MM.1S (cell line): ENCODE measurements at regions not wholly inside any gene's neighbourhood (a gene's known extent, or its start where the extent isn't known, plus 50 kb on each side); places are given as distances from the start of the nearest gene placed in this dataset.

ENCODE experiments used
- DNase-seq: peaks from one replicate; pipeline ENCODE4 v3.0.0-alpha.2; 2015
- H2AFZ ChIP-seq: fragments of 300-600 bp; sonication (generic); 2 replicates; pipeline ENCODE4 v1.6.0; 2016; ENCODE audit warnings: antibody characterized with exemption, low read length
- H3F3A ChIP-seq: fragments of 300-600 bp; sonication (generic); 2 replicates; pipeline ENCODE4 v1.6.1; 2016; ENCODE audit warnings: mild to moderate bottlenecking, antibody characterized with exemption, low read length, moderate library complexity, mixed read lengths; ENCODE audit not compliant: insufficient read depth
- H3K27ac ChIP-seq: fragments of 300-600 bp; sonication (generic); 2 replicates; pipeline ENCODE4 v1.5.1; 2016; ENCODE audit warnings: mild to moderate bottlenecking, low read length
- H3K27me3 ChIP-seq: fragments of 300-600 bp; sonication (generic); replicated peaks from 2 replicates; pipeline ENCODE4 v1.6.0; 2016; ENCODE audit warnings: low read length; ENCODE audit not compliant: insufficient read depth
- H3K36me3 ChIP-seq: fragments of 300-600 bp; sonication (generic); replicated peaks from 2 replicates; pipeline ENCODE4 v1.6.1; 2016; ENCODE audit warnings: mild to moderate bottlenecking, low read length, mixed read lengths; ENCODE audit not compliant: insufficient read depth
- H3K4me1 ChIP-seq: fragments of 300-600 bp; sonication (generic); 2 replicates; pipeline ENCODE4 v1.6.1; 2016; ENCODE audit warnings: low read length, mixed read lengths
- H3K4me2 ChIP-seq: fragments of 300-600 bp; sonication (generic); 2 replicates; pipeline ENCODE4 v1.6.0; 2016; ENCODE audit warnings: low read depth, low read length
- H3K4me3 ChIP-seq: fragments of 300-600 bp; sonication (generic); 2 replicates; pipeline ENCODE4 v1.5.1; 2016; ENCODE audit warnings: low read length, mixed read lengths
- H3K79me2 ChIP-seq: fragments of 300-600 bp; sonication (generic); 2 replicates; pipeline ENCODE4 v1.6.1; 2016; ENCODE audit warnings: mixed run types, low read length, mixed read lengths
- H3K9ac ChIP-seq: fragments of 300-600 bp; sonication (generic); 2 replicates; pipeline ENCODE4 v1.6.1; 2016; ENCODE audit warnings: low read length, mixed read lengths
- H3K9me2 ChIP-seq: fragments of 300-600 bp; sonication (generic); replicated peaks from 2 replicates; pipeline ENCODE4 v1.6.1; 2016; ENCODE audit warnings: mild to moderate bottlenecking, low read length, mixed read lengths; ENCODE audit not compliant: insufficient read depth
- H3K9me3 ChIP-seq: fragments of 300-600 bp; sonication (generic); replicated peaks from 2 replicates; pipeline ENCODE4 v1.6.1; 2016; ENCODE audit warnings: mild to moderate bottlenecking, low read length, mixed read lengths; ENCODE audit not compliant: insufficient read depth
- H4K20me1 ChIP-seq: fragments of 300-600 bp; sonication (generic); 2 replicates; pipeline ENCODE4 v1.6.1; 2016; ENCODE audit warnings: mild to moderate bottlenecking, low read length, moderate library complexity, mixed read lengths; ENCODE audit not compliant: insufficient read depth
- CTCF ChIP-seq: fragments of 300-600 bp; sonication (generic); IDR thresholded peaks from 2 replicates; pipeline ENCODE4 v1.5.1; 2016; ENCODE audit warnings: antibody characterized with exemption, low read length, mixed read lengths
- EZH2 ChIP-seq: fragments of 300-600 bp; sonication (generic); optimal IDR thresholded peaks from 2 replicates; pipeline ENCODE3; 2017; ENCODE audit warnings: low read depth, mild to moderate bottlenecking, antibody characterized with exemption, low read length, mixed read lengths
- EZH2phosphoT487 ChIP-seq: fragments of 300-600 bp; sonication (generic); IDR thresholded peaks from 2 replicates; pipeline ENCODE4 v1.6.1; 2018; ENCODE audit warnings: antibody characterized with exemption, low read length

GRCh38 chr7:24058953-24059352, 225.0 kb upstream of the NPY start:
- no peak overlapping the region for H3K27ac ChIP-seq
- no peaks in the 10 kb centered on the region for H3K9me3 ChIP-seq
- no peak for DNase-seq
- H3K9me2 ChIP-seq = no peaks in the 10 kb centered on the region
- H3K4me3 ChIP-seq = no peak overlapping the region
- no peak for TF ChIP-seq EZH2phosphoT487
- no peak for TF ChIP-seq CTCF
- TF ChIP-seq EZH2 = no peak
- no peaks in the 10 kb centered on the region for H4K20me1 ChIP-seq
- no peaks in the 10 kb centered on the region for H3K27me3 ChIP-seq
- H3K36me3 ChIP-seq = no peaks in the 10 kb centered on the region
- no peaks in the 10 kb centered on the region for H3K4me1 ChIP-seq
- no peak overlapping the region for H2AFZ ChIP-seq
- H3K9ac ChIP-seq = no peak overlapping the region
- H3K79me2 ChIP-seq = no peaks in the 10 kb centered on the region
- no peak overlapping the region for H3K4me2 ChIP-seq
- H3F3A ChIP-seq = no peaks in the 10 kb centered on the region

DNA sequence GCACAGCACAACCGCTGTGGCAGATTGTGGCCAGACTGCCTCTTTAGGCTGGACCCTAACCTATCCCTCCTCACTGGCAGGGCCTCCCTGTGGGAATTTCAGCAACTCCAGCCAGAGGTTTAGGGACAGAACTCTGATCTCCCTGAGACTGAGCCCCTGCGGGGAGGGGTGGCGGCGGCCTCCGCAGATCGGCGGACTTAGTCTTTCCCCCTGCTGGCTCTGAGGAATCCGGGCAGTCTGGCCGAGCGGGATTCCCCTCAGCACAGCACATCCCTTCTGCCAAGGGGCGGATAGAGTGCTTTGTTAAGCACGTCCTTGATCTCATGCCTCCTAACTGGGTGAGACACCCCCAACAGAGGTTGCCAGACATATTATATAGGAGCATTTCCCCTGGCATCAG, 224.2 kb upstream of the NPY start:
- Histone ChIP-seq H3K27me3 (no peaks in the 10 kb centered on the region), H3F3A (no peaks in the 10 kb centered on the region), H3K4me3 (no peak overlapping the region), H3K9ac (no peak overlapping the region), H2AFZ (no peak overlapping the region), H3K4me1 (no peaks in the 10 kb centered on the region), H3K9me2 (no peaks in the 10 kb centered on the region), H3K36me3 (no peaks in the 10 kb centered on the region), H3K79me2 (no peaks in the 10 kb centered on the region), H3K4me2 (no peak overlapping the region), H3K9me3 (no peaks in the 10 kb centered on the region), H4K20me1 (no peaks in the 10 kb centered on the region), H3K27ac (no peak overlapping the region)
- DNase-seq = no peak
- no peak for TF ChIP-seq CTCF

DNA sequence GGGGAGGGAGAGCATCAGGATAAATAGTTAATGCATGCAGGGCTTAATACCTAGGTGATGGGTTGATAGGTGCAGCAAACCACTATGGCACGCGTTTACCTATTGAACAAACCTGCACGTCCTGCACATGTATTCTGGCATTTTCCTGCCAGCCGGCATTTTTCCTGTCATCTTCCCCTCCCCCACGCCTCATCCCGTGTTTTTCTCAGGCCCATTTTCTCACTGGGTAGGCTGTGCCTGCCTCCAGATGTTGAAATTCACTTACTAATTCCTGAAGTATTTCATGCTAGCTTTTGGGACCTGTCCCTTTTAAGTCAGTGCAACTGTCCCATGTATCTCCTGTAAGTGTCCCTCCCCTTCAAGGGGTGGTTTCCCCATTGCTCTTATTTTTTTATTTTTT, 220.3 kb upstream of the NPY start:
- TF ChIP-seq EZH2phosphoT487 (no peak), EZH2 (no peak), CTCF (no peak)
- H3K79me2 ChIP-seq = no peaks in the 10 kb centered on the region
- no peaks in the 10 kb centered on the region for H3F3A ChIP-seq
- H4K20me1 ChIP-seq = no peaks in the 10 kb centered on the region
- no peak for DNase-seq
- H3K9ac ChIP-seq = no peak overlapping the region
- H3K27me3 ChIP-seq = no peaks in the 10 kb centered on the region
- no peaks in the 10 kb centered on the region for H3K4me1 ChIP-seq
- H3K36me3 ChIP-seq = no peaks in the 10 kb centered on the region
- H3K9me3 ChIP-seq = no peaks in the 10 kb centered on the region
- H3K4me3 ChIP-seq = no peak overlapping the region
- H2AFZ ChIP-seq = no peak overlapping the region
- H3K4me2 ChIP-seq = no peak overlapping the region
- no peak overlapping the region for H3K27ac ChIP-seq
- no peaks in the 10 kb centered on the region for H3K9me2 ChIP-seq

GRCh38 chr7:24069751-24070150, 214.2 kb upstream of the NPY start:
- Histone ChIP-seq H3K9me2 (no peaks in the 10 kb centered on the region), H3K4me1 (peaks cover 9% of the 10 kb centered on the region), H4K20me1 (no peaks in the 10 kb centered on the region), H3K9ac (no peak overlapping the region), H3K4me2 (no peak overlapping the region), H3K79me2 (no peaks in the 10 kb centered on the region), H3K4me3 (no peak overlapping the region), H2AFZ (no peak overlapping the region), H3F3A (peaks cover 6% of the 10 kb centered on the region; the same call in 1 of the 2 replicates), H3K36me3 (no peaks in the 10 kb centered on the region), H3K27me3 (no peaks in the 10 kb centered on the region), H3K9me3 (no peaks in the 10 kb centered on the region), H3K27ac (no peak overlapping the region)
- DNase-seq = no peak
- no peak for TF ChIP-seq EZH2
- TF ChIP-seq EZH2phosphoT487 = no peak
- no peak for TF ChIP-seq CTCF
